Stimulated activated CD8-positive, alpha-beta memory T cell treated with anti-CD3 and anti-CD28 coated beads, Interleukin-4, amount 100 ng/mL, for 4 hours (primary cell): ENCODE measurements at regions not wholly inside any gene's neighbourhood (a gene's known extent, or its start where the extent isn't known, plus 50 kb on each side); places are given as distances from the start of the nearest gene placed in this dataset.

Experiments
- DNase-seq, 2 donors: peaks; one replicate each; pipeline ENCODE4 v3.0.0-alpha.2; 2020; ENCODE audit warnings: low read depth in 2 of 2, low spot score in 1 of 2

DNA sequence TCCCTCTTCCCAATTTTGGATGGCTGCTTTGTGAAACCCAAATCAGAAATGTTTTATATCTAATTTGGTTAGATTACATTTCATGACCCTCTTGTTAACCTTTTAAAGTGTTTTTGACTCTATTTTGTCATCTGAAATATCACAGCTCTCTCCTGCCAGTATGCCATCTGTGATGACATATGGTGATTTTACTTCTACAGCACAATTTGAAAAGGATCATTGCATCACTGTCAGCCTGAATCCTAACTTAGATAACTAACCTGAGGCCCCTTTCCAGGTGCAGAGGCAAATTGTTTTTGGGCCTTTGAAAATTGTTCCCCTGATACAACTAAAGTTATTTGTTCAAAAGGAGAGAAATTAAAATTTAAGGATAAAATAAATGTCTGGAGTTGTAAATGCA, 1023.4 kb upstream of the LRRTM1 start:
- DNase-seq = no peak

GRCh38 chr2:81324046-81324445, 1019.5 kb upstream of the LRRTM1 start:
- no peak for DNase-seq

GRCh38 chr2:81304154-81304830, 999.7 kb upstream of the LRRTM1 start:
- DNase-seq = no peak

DNA sequence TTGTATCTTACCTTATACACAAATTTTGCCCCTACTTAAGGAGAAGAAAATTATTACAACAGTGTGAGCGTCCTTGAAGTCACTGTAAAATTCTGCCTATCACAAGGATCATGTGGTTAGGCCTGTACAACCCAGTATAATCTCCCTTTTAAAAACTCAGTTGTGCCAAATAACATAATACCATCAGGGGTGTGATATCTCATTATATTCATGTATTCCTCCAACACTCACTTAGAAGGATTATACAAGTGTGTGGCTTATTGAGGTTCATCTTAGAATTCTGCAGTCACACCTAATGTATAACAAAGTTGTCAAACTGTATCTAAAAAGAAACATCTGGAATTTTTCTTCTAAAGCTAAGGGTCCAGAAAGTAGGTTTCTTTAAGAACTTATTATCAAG, 998.8 kb upstream of the LRRTM1 start:
- DNase-seq = no peak

- DNase-seq = no peak
These were observed 995.3 kb upstream of the LRRTM1 start for GRCh38 chr2:81299841-81300240.

- no peak for DNase-seq
These were observed 986.3 kb upstream of the LRRTM1 start for GRCh38 chr2:81290846-81291245.

DNA sequence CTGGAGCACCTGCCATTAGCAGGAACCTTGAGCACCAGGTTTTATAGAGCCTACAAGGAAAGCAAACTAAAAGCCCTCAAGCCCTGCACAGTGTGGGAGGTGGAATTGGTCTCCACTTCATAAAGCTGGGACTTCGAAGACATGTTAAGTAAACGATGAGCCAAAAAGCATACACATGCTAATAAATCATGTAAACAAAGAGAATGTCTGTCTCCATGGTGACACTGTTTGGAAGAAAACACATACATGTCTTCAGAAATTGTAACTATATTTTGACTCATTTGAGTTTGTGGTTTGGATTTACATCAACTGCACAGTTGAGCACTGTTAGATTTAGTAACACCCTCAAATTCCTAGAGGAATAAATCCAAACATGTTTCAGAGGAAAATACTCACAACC, 978.5 kb upstream of the LRRTM1 start:
- DNase-seq = no peak

- DNase-seq = no peak
These were observed 977.7 kb upstream of the LRRTM1 start for GRCh38 chr2:81282151-81282769.

GRCh38 chr2:81276595-81276994, 972.0 kb upstream of the LRRTM1 start:
- no peak for DNase-seq

GRCh38 chr2:81266106-81266505, 961.6 kb upstream of the LRRTM1 start:
- no peak for DNase-seq

- DNase-seq = no peak
These were observed 959.4 kb upstream of the LRRTM1 start for GRCh38 chr2:81263989-81264388.

DNA sequence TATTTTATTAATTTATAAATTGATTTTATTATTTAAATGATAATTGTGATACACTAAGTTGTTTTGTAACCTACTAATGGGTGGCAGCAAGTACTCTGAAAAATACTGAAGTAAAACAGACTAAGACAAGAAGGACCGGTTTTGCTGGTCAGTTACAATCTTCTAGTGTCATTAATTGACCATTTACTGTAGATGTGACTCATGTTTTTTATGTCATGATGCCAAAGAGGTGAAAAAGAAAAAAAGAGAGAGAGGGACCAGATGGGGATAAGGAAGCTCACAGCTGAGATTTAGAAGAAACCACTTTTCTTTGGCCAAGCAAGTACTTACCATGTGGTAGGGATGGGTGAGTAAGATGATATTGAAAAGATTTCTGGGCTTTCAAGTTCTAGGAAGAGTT, 955.8 kb upstream of the LRRTM1 start:
- no peak for DNase-seq

- DNase-seq = no peak
These were observed 945.7 kb upstream of the LRRTM1 start for GRCh38 chr2:81250270-81250669.

DNA sequence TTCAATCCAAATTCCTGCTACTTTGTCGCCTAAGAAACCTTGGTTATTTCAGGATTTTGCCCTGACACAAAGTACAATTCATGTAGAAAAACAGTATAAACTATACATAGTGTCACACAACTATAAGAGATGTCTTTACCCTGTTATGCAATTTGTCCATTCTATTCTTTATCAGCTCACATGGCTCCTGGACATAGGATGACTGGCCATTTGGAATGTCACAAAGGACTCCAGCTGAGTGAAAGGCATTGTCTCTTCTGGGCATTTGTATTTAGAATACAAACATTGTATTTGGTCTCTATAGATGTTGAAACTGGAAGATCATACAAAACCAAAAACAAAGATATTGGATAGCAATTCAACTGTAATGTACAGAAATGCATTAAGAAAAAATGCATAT, 944.6 kb upstream of the LRRTM1 start:
- no peak for DNase-seq

GRCh38 chr2:81247648-81248047, 943.1 kb upstream of the LRRTM1 start:
- DNase-seq = no peak

DNA sequence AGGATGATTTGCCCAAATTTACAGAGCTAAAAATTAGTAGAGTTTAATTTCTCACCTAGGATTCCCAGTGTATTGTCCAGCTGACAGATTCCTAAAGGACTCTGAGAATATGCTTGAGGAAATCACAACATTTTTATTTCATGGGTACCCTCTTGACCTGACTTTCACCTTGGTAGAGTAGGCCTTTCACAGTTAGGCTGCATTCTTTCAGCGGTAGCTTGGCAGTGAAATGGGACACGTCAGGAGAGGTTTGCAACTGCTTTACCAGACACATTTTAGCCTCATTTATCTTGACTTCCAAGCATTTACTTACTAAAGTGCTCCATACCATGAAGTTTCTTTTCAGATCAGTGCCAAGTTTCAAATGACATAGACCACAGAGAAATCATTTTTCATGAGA, 937.9 kb upstream of the LRRTM1 start:
- DNase-seq = no peak

DNA sequence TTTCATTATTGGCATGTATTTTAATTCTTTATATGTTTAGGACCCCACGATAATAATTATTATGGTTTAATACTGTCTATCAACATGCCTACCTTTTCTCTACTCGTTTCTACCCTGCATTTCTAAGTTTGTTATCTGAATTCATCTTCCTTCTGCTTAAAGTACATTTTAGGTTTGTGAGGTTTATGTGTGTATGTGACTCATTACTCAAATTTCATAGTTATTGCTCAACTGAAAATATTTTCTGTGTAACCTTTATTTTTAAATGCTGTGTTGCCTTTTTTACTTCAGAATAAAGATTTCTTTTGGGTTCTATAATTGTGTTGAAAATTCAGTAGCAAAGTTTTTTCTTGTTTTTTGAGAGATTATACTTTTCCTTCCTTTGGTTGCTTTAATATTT, 933.9 kb upstream of the LRRTM1 start:
- DNase-seq = no peak

DNA sequence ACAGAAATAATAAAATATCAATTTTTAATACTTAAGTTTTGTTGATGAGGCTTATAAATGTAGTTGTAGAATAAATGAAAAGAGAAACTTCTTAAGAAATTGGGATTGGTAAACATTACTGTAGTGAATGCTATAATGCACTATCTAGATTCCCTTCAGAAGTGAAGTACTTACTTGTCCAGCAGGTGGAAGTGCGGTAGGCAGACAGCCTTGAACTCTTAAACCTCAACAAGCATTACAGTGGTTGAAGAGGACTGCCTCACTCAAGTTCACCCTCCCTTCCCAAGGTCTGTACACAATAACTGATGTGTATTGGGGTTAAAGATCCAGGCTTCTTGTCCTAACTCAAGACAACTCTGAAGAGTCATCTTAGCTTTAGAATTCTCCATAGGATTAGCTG, 931.0 kb upstream of the LRRTM1 start:
- DNase-seq = no peak

DNA sequence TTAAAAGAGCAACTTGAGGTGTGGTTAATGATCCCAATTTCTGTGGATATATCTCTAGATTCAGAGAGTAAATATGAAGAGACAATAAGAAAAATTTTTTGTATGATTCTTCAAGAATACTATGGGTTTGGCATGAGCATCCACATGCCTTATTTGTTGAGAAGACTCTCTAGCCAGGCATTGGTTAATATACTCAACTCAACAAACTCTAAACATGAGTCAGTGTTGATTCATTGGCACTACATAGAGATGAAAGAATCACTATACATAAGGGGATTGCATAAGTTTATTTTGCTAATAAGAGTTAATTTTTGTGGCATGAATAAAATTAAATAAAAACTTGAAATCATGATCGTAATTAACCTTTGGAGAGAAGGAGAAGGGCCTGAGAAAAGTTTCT, 930.2 kb upstream of the LRRTM1 start:
- DNase-seq = no peak

DNA sequence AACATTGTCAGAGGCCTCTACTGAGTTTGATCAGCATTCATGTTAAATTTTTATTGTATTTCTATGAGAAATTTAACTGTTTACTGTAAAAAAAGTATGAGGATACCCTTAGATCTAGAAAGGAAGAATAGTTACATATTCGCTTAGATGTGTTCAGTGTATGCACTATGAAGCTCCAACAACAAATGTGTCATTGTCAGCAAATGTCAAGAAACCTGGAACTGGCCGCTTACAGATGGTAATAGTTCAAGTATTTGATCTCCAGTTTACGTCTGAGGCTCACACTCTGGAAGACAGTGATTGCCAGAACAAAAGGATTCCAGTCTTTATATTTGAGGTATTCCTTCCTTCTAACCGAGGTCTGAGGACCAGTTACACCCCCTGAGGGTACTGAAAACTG, 921.2 kb upstream of the LRRTM1 start:
- no peak for DNase-seq

- no peak for DNase-seq
These were observed 909.0 kb upstream of the LRRTM1 start for GRCh38 chr2:81213598-81213997.

- DNase-seq = no peak
These were observed 901.7 kb upstream of the LRRTM1 start for GRCh38 chr2:81206216-81206615.

DNA sequence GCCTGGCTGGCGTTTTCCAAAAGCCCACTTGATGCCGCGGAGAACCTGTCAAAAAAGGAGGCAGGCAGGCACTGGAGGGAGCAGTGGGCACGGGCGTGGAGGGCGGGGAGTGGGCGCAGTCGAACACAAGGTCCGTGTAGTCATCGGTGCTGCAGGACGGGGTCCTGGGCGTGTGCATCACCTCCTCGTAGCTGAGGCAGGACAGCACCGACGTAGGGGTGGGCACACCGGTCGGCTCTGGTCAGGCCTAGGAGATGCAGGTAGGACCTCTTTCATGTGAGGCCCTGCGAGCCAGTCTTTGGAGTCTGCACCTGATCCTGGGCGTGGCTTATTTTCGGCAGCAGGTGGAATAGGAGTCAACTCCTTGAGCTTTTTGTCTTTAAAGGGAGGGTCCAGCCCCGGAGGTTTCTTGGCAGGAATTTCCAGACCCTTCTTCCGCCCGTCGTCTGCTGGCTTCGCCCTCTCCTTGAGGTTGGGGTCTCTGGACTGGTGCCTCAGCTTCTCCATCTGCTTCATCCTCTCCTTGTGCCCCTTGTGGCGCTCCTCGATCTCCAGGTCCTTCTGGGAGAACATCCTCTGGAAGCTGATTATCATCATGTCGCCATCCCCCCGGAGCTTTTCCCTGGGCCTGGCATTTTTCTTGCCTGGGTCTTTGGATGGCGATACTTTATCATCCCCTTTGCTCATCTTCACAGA, 892.5 kb upstream of the LRRTM1 start:
- no peak for DNase-seq
